GM23338 (cell line): ENCODE measurements at regions not wholly inside any gene's neighbourhood (a gene's known extent, or its start where the extent isn't known, plus 50 kb on each side); places are given as distances from the start of the nearest gene placed in this dataset.

ENCODE experiments used
- ATAC-seq: fragments of 200-7000 bp; cut with Tn5 transposase; 3 replicates; pipeline ENCODE4 v1.9.1; 2020
- DNase-seq: peaks from one replicate; pipeline ENCODE4 v3.0.0-alpha.2; 2015; ENCODE audit warnings: low spot score
- H2AFZ ChIP-seq: fragments of 200-600 bp; sonication (generic); 2 replicates; pipeline ENCODE4 v1.8.0; 2016; ENCODE audit warnings: antibody characterized with exemption, mild to moderate bottlenecking, moderate library complexity
- H3F3A ChIP-seq: fragments of 200-600 bp; sonication (generic); replicated peaks from 2 replicates; pipeline ENCODE4 v1.8.0; 2017; ENCODE audit warnings: antibody characterized with exemption, mixed run types, low read depth
- H3K27ac ChIP-seq: fragments of 200-600 bp; sonication (generic); 2 replicates; pipeline ENCODE4 v1.6.1; 2016; ENCODE audit warnings: low read depth
- H3K27me3 ChIP-seq: fragments of 200-600 bp; sonication (generic); 2 replicates; pipeline ENCODE4 v1.8.0; 2016; ENCODE audit warnings: mild to moderate bottlenecking, mixed run types, moderate library complexity; ENCODE audit not compliant: insufficient read depth
- H3K36me3 ChIP-seq: fragments of 200-600 bp; sonication (generic); 2 replicates; pipeline ENCODE4 v1.8.0; 2016; ENCODE audit warnings: mild to moderate bottlenecking; ENCODE audit not compliant: insufficient read depth
- H3K4me1 ChIP-seq: fragments of 200-600 bp; sonication (generic); 2 replicates; pipeline ENCODE4 v1.8.0; 2016; ENCODE audit warnings: mild to moderate bottlenecking, moderate library complexity; ENCODE audit not compliant: insufficient read depth
- H3K4me2 ChIP-seq: fragments of 200-600 bp; sonication (generic); 2 replicates; pipeline ENCODE4 v1.7.1; 2017; ENCODE audit warnings: mixed run types
- H3K4me3 ChIP-seq: fragments of 200-600 bp; sonication (generic); 2 replicates; pipeline ENCODE4 v1.6.1; 2016; ENCODE audit warnings: mixed run types
- H3K79me2 ChIP-seq: fragments of 200-600 bp; sonication (generic); replicated peaks from 2 replicates; pipeline ENCODE4 v1.8.0; 2017; ENCODE audit warnings: mild to moderate bottlenecking; ENCODE audit not compliant: insufficient read depth
- H3K9me2 ChIP-seq: fragments of 200-600 bp; sonication (generic); 2 replicates; pipeline ENCODE4 v1.8.0; 2017; ENCODE audit not compliant: insufficient read depth
- H4K20me1 ChIP-seq: fragments of 200-600 bp; sonication (generic); replicated peaks from 2 replicates; pipeline ENCODE4 v1.8.0; 2017; ENCODE audit warnings: mild to moderate bottlenecking; ENCODE audit not compliant: insufficient read depth
- H3K27ac Mint-ChIP-seq: 2 replicates; pipeline ENCODE4 v1.8.0; 2020; ENCODE audit warnings: inconsistent platforms, mild to moderate bottlenecking, moderate library complexity, mixed read lengths
- H3K27me3 Mint-ChIP-seq: 3 replicates; pipeline ENCODE4 v1.8.0; 2022; ENCODE audit warnings: low read depth, mild to moderate bottlenecking, moderate library complexity, mixed read lengths, inconsistent platforms; ENCODE audit not compliant: insufficient read depth, poor library complexity
- H3K36me3 Mint-ChIP-seq: 3 replicates; pipeline ENCODE4 v1.8.0; 2021; ENCODE audit warnings: low read depth, mild to moderate bottlenecking, inconsistent platforms, moderate library complexity, mixed read lengths
- H3K4me1 Mint-ChIP-seq: 3 replicates; pipeline ENCODE4 v1.8.0; 2020; ENCODE audit warnings: mild to moderate bottlenecking, inconsistent platforms, mixed read lengths
- H3K4me3 Mint-ChIP-seq: 3 replicates; pipeline ENCODE4 v1.8.0; 2021; ENCODE audit warnings: moderate library complexity, mild to moderate bottlenecking, inconsistent platforms, mixed read lengths
- H3K9me3 Mint-ChIP-seq: 3 replicates; pipeline ENCODE4 v1.8.0; 2020; ENCODE audit warnings: moderate library complexity, mild to moderate bottlenecking, inconsistent platforms, mixed read lengths
- CREB1 ChIP-seq: fragments of 250-450 bp; sonication (Bioruptor Pico); IDR thresholded peaks from 2 replicates; pipeline ENCODE4 v1.5.0; 2020; ENCODE audit warnings: low read depth, mild to moderate bottlenecking, moderate library complexity
- EZH2 ChIP-seq: fragments of 200-600 bp; sonication (generic); IDR thresholded peaks from one replicate; pipeline ENCODE4 v1.8.0; 2017; ENCODE audit warnings: antibody characterized with exemption, mild to moderate bottlenecking, low read depth; ENCODE audit not compliant: unreplicated experiment
- NANOG ChIP-seq: IDR thresholded peaks from 2 replicates; pipeline ENCODE4 v1.6.1; 2016; ENCODE audit warnings: antibody characterized with exemption, borderline replicate concordance
- STAT1 ChIP-seq: IDR thresholded peaks from one replicate; pipeline ENCODE4 v1.6.1; 2016; ENCODE audit warnings: antibody characterized with exemption; ENCODE audit not compliant: unreplicated experiment
- TF ChIP-seq, protein P1 (sequence below): fragments of 250-450 bp; sonication (Bioruptor Pico); IDR thresholded peaks from 2 replicates; pipeline ENCODE4 v1.5.0; 2020; ENCODE audit warnings: mild to moderate bottlenecking, moderate library complexity

DNA sequence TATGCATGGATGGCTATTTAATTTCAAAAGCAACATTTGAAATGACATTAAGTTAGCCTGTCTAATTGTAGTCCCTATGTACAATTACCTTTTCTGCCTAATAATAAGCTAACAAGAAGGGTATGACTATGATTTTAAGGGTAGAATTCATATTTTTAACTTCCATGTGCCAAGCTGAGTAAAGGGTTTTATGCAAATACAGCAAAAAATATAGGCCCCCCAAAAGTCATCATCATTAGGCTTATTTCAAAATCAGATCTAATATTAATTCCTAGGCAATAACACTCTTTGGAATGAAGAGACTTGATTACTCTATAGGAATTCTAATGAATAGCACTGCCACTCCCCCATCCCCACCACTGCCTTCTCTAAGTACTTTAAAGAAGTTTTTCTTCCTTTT lies 155.9 kb upstream of the DYNLRB2 start:
- Histone ChIP-seq H3F3A (no peaks in the 10 kb centered on the region), H3K4me3 (no peak overlapping the region), H3K9me2 (peaks cover 17% of the 10 kb centered on the region), H2AFZ (no peak overlapping the region), H3K4me2 (no peak overlapping the region), H3K27me3 (no peaks in the 10 kb centered on the region), H3K27ac (no peak overlapping the region), H3K36me3 (no peaks in the 10 kb centered on the region), H3K4me1 (no peaks in the 10 kb centered on the region; the same call in 1 of the 2 replicates), H3K79me2 (no peaks in the 10 kb centered on the region), H4K20me1 (no peaks in the 10 kb centered on the region)
- Mint-ChIP-seq H3K27ac (no peak overlapping the region), H3K4me3 (no peak overlapping the region), H3K27me3 (no peaks in the 10 kb centered on the region), H3K4me1 (peaks cover 6% of the 10 kb centered on the region; the same call in 1 of the 3 replicates), H3K36me3 (no peaks in the 10 kb centered on the region), H3K9me3 (no peaks in the 10 kb centered on the region)
- DNase-seq (no peak), ATAC-seq (no peak)
- TF ChIP-seq, protein P1, sequence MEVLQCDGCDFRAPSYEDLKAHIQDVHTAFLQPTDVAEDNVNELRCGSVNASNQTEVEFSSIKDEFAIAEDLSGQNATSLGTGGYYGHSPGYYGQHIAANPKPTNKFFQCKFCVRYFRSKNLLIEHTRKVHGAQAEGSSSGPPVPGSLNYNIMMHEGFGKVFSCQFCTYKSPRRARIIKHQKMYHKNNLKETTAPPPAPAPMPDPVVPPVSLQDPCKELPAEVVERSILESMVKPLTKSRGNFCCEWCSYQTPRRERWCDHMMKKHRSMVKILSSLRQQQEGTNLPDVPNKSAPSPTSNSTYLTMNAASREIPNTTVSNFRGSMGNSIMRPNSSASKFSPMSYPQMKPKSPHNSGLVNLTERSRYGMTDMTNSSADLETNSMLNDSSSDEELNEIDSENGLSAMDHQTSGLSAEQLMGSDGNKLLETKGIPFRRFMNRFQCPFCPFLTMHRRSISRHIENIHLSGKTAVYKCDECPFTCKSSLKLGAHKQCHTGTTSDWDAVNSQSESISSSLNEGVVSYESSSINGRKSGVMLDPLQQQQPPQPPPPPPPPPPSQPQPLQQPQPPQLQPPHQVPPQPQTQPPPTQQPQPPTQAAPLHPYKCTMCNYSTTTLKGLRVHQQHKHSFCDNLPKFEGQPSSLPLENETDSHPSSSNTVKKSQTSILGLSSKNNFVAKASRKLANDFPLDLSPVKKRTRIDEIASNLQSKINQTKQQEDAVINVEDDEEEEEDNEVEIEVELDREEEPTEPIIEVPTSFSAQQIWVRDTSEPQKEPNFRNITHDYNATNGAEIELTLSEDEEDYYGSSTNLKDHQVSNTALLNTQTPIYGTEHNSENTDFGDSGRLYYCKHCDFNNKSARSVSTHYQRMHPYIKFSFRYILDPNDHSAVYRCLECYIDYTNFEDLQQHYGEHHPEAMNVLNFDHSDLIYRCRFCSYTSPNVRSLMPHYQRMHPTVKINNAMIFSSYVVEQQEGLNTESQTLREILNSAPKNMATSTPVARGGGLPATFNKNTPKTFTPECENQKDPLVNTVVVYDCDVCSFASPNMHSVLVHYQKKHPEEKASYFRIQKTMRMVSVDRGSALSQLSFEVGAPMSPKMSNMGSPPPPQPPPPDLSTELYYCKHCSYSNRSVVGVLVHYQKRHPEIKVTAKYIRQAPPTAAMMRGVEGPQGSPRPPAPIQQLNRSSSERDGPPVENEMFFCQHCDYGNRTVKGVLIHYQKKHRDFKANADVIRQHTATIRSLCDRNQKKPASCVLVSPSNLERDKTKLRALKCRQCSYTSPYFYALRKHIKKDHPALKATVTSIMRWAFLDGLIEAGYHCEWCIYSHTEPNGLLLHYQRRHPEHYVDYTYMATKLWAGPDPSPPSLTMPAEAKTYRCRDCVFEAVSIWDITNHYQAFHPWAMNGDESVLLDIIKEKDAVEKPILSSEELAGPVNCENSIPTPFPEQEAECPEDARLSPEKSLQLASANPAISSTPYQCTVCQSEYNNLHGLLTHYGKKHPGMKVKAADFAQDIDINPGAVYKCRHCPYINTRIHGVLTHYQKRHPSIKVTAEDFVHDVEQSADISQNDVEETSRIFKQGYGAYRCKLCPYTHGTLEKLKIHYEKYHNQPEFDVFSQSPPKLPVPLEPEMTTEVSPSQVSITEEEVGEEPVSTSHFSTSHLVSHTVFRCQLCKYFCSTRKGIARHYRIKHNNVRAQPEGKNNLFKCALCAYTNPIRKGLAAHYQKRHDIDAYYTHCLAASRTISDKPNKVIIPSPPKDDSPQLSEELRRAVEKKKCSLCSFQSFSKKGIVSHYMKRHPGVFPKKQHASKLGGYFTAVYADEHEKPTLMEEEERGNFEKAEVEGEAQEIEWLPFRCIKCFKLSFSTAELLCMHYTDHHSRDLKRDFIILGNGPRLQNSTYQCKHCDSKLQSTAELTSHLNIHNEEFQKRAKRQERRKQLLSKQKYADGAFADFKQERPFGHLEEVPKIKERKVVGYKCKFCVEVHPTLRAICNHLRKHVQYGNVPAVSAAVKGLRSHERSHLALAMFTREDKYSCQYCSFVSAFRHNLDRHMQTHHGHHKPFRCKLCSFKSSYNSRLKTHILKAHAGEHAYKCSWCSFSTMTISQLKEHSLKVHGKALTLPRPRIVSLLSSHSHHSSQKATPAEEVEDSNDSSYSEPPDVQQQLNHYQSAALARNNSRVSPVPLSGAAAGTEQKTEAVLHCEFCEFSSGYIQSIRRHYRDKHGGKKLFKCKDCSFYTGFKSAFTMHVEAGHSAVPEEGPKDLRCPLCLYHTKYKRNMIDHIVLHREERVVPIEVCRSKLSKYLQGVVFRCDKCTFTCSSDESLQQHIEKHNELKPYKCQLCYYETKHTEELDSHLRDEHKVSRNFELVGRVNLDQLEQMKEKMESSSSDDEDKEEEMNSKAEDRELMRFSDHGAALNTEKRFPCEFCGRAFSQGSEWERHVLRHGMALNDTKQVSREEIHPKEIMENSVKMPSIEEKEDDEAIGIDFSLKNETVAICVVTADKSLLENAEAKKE: no peak

DNA sequence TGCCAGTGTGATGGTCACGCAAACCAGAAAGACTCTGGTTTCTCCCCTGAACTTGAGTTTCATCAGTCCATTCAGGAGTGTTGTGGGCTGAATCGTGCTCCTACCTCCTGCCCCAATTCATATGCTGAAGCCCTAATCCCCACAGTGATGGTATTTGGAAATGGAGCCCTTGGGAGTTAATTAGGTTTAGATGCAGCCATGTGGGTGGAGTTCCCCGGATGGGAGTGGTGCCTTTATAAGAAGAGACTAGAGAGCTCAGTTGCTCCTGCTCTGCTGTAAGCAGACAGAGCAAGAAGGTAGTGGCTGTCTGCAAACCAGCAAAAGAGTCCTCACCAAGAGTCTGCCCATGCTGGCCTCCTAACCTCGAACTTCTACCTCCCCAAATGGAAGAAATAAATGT lies 160.3 kb upstream of the DYNLRB2 start:
- Histone ChIP-seq H3K27me3 (no peaks in the 10 kb centered on the region), H3K4me3 (no peak overlapping the region), H4K20me1 (no peaks in the 10 kb centered on the region), H3F3A (no peaks in the 10 kb centered on the region), H3K36me3 (no peaks in the 10 kb centered on the region), H3K27ac (no peak overlapping the region), H3K4me1 (no peaks in the 10 kb centered on the region; the same call in 1 of the 2 replicates), H3K79me2 (no peaks in the 10 kb centered on the region), H2AFZ (peak overlapping the region; percentile 84), H3K9me2 (peaks cover 13% of the 10 kb centered on the region), H3K4me2 (no peak overlapping the region)
- ATAC-seq (no peak; the same call in 2 of the 3 replicates), DNase-seq (no peak)
- no peaks in the 10 kb centered on the region for H3K9me3 Mint-ChIP-seq
- H3K36me3 Mint-ChIP-seq: no peaks in the 10 kb centered on the region
- H3K27me3 Mint-ChIP-seq: peaks cover 2% of the 10 kb centered on the region
- no peak overlapping the region for H3K4me3 Mint-ChIP-seq
- no peak overlapping the region for H3K27ac Mint-ChIP-seq
- H3K4me1 Mint-ChIP-seq: peaks cover 4% of the 10 kb centered on the region; the same call in 1 of the 3 replicates
- TF ChIP-seq CREB1 (CRISPR knock-in tag) (no peak), NANOG (no peak), EZH2 (no peak), STAT1 (no peak)
- TF ChIP-seq, protein P1: no peak
